Fibroblast of skin of back (primary cell): ENCODE measurements at regions not wholly inside any gene's neighbourhood (a gene's known extent, or its start where the extent isn't known, plus 50 kb on each side); places are given as distances from the start of the nearest gene placed in this dataset.
"Not testable (repeated sequence)": the region's sequence is repeated elsewhere in the genome, so short reads cannot be mapped to it uniquely, and the experiment has no call there.

ENCODE experiments used
- DNase-seq: peaks from one replicate; pipeline ENCODE4 v3.0.0-alpha.2; 2013

DNA sequence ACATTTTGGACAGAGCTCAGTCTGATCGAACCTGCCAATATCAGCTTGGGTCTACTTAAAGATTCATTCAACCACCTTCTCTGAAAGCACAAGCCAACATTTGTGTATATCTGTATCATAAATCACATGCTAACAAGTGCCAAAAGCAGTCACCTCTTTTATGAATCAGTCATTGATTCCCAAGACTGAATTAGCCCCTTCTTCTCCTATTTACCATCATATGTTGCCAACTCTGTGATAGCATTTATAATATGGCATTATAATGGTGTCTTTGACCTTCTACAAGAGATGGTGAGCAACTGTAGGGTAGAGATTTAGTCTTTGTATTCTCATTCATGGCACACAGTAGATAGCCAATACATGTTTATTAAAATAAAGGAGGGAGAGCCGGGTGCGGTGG is 61.4 kb downstream of the DDX53 start:
- no peak for DNase-seq

DNA sequence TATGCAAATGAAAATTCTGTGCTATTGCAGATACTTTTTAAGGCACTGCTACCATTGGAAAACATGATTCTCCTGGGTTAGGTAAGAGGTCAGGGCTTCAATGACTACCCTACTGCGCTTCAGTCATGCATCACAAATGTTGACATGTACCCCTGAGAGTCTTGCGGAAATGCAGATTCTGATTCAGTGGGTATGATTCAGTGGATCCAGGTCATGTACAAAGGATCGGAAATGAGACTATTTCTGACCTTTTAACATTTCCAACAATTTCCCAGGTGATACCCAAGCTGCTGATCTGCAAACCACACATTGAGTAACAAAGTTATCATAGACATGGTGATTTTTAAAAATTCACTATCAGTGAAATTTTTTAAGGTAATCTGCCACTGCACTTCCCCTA is 62.6 kb downstream of the DDX53 start:
- DNase-seq, result no peak

DNA sequence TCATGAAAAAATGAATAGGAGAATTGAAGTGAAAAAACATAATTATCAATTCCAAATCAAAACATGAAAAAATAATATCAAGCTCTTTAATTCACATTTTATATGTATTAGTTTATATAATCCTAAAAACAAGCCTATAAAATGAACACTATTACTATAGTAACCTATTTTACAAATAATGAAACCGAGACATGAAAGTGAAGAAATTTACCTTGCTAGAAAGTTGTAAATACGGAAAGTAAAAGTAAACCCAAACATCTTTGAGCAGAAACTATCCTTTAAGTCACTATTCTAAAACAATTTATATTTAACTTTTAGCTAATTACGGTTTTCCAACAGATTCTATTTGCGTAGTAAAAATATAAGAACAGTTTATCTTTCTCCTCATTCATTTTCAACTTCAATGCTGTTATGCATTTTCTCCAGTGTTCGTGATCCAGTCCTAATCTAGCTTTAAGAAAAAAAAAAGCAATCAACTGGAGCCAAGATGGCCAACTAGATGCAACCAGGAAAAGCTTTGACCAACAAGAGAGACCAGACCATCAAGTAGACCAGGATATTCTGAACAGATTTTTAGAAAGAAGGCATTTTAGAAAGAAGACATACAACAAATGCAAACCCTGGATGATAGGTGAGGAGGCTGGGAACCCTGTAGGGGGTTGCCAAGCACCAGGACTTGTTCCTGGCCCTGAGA is 67.0 kb downstream of the DDX53 start:
- DNase-seq, result no peak

DNA sequence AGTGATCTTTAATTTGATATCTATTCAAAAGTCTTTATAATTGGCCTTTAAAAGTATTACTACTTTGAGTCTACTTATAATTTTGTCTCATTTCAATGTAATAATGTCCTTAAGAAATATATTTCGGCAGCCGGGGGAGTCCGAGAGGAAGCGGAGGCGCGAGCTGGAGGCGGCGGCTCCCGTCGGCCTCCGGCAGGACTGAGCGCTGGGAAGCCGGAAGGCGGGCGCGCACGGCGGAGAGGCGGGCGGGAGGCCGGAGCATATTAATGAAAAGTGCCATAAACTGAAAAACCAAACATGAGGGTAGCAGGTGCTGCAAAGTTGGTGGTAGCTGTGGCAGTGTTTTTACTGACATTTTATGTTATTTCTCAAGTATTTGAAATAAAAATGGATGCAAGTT is 75.7 kb downstream of the DDX53 start:
- not testable (repeated sequence) for DNase-seq

DNA sequence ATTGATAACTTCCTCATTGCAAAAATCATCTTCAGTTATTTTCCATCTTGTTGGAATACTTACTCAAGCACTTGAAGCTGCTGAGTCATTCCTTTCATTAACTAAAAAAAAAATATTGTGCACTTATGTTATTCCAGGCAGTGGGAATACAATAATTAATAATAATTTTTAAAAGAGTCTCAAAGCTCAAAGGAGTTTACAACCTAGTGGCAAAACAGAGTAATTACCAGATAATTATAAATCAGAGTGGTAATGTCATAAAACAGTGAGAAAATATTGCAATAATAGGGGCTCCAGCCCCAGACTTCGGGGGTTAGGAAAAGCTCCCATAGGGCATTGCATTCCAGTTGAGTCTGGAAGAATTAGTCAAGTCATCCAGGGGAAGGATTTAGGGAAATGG is 79.6 kb downstream of the DDX53 start:
- no peak for DNase-seq

DNA sequence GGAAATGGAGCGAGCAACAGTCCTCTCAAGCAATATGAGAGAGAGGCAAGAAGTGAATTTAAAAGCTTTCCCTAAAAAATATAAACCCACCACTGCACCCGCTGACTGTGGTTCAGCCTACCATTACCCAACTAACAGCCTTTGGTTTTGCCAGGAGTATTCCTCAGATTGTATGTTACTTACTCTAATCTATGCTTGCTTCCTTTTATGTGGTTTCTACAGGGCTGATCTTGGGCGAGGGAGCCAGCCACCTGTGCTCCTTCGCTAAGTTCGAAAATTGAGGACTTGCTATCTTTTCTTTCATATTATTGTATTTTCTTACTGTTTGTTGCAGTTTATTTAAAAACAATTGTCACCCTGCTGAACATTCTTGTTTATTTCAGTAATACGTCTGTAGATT is 101.1 kb downstream of the DDX53 start:
- no peak for DNase-seq

DNA sequence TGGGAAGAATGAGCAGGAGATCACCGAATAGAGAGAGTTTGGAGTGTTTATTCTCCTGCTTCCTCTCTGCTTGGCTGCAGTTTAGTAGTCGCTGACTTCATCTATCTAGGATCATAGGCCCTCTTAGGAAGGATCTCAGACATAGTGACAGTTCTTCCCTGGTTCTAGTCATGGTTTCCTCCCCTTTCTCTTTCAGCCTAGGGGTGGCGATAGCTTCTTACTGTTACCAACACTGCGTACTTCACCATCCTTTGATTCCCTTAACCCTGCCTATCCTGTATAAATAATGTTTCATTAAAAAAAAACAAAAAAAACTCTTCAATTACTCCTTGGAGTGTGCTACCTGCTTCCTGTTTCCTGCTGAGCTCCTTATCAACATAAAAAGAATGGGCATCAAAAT is 103.8 kb downstream of the DDX53 start:
- no peak for DNase-seq

DNA sequence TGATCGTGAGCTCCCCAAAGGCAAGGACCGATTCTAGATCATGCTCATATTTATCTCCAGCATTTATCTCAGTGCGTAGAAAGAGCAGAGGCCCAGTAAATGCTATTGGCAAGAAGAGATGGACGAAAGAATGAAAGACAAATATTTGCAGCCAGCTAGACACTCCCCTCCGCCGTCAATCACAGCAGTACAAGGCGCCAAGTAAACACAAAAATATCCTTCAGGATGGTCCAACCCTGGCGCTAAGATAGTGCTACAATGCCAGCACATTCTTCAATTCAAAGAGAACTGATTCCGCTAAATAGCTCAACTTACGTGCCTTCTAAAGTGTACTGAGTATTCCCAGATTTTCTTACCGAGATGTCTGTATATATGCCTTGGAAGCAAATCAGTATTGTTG is 114.5 kb downstream of the DDX53 start:
- DNase-seq, result no peak

DNA sequence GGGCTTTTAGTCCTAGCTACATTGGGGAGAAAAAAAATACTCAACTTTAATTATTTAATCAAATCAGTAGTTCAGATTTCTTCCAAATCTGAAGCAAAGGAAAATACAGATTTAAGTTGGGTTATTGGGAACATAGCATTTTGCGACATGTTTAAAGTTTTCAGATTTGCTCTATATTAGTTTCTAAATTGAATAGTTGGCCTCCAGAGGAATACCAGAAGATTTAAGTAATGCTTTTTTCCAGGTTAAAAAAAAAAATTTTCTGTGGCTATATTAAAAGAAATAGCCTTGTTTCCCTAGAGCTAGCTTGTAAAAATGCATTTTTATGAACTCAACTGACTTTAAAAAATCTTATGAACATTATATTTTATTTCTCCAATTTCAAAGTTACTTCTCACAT is 115.9 kb downstream of the DDX53 start:
- no peak for DNase-seq

DNA sequence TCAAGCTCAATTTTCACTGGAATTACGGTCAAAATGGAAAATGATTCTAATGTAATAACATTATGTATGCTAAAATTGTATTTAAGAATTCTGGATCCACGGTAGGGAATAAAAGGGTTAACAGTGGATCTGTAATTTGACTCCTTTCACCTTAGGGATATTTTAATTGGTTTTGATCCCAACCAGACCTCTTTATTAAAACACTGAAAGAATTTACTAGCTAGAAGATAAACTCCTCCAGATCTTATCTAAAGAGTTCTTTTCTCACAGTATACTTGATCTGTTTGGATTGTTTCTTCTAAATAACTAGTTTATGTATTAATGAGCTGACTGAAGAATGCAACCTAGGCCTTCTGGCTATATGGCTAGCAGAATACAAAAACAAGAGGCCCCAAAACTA is 118.4 kb downstream of the DDX53 start:
- no peak for DNase-seq

DNA sequence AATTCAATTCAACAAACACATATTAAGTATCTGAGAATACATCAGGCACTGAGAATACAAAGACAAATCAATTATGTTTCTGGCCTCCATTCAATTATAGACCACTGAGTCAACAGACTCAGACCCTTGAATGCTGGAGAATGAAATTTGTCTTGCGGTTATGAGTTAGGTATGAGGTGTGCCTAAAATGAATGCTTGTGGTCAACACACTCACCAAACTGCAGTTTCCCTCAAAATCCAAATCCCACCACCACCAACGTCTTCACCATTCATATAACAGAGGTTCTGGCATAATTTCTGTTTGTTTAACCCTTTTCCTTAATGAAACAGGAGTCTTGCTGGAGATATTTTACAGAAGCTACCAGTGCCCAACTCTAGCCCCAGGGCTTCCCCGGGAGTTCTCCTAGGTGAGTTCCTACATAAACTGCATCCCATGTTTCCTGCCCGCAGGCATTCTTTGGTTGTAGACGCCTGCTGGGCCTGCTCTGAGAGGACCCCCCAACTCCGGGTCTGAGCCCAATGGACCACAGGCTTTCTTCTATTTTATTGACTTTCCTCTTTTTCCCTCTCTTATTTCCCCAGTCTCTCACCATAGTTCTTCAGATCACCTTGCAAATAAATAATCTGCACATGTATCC is 119.2 kb downstream of the DDX53 start:
- no peak for DNase-seq

DNA sequence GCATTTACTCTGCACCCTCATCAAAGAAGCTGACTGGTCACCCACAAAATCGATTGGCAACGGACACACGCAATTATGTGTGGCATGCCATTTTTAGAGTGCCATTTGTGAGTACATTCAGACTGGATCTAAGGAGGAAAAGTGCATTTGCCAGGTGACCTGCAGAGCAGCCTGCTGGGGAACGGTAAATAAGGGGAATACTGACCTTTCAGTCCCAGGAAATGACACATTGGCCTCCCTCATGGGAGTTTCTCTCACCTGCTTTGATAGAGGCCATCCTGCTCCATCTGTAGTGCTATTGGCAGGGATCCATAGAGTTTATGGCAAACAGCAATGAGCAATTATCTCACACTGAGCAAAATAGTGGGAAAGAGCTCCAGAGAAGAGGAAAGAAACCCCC is 127.8 kb downstream of the DDX53 start:
- no peak for DNase-seq

DNA sequence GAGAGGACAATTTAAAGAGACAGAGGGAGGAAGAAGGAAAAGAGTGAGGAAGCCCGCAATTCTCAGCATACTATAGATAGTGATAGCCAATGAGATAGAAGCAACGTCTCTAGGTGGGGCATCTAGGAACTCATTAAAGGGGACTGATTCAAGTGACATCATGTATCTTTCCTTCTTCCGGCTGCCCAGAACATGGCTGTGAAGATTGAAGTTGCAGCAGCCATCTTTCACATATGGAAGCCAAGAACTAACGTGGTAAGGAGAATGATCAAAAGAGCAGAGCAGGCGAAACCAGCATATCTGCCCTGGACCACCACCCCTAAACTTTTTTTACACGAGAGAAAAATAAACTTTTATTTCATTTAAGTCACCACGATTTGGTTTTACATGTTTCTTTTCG is 133.8 kb downstream of the DDX53 start:
- no peak for DNase-seq

DNA sequence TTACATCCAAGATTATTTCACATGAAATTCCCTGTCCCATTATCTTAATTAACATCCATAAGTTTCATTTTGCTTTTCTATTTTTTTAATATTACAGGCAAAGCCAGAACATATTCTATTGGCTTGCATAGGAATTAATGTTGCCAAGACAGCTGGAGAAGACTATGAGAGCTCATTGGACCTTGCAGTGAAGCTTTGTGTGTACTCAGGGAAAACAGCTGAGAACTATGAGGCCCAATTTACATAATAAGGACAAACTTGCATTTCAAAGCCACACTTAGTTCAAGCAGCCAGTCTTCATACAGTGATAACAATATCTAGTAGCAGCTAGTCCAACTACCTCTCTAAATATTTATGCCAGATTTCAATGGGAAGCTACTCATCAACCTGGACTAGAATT is 134.4 kb downstream of the DDX53 start:
- DNase-seq, result no peak

DNA sequence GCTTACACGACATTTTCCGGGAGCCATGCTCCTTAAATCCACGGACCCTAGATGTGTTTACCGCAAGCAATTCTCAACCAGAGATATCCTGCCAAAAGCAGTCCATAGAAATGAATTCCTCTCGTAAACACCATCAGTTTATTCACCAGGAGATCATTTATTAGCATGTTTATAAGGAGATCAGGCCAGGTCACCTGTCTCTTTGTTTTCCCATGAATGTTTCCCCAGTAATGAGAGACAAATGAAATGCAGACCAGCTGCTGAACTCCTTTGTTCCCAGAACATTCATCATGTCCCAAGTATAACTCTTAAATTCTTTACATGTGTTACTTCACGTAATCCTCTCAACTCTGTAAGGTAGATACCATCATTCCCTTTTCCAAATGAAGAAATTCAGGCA is 137.1 kb downstream of the DDX53 start:
- DNase-seq, result no peak

DNA sequence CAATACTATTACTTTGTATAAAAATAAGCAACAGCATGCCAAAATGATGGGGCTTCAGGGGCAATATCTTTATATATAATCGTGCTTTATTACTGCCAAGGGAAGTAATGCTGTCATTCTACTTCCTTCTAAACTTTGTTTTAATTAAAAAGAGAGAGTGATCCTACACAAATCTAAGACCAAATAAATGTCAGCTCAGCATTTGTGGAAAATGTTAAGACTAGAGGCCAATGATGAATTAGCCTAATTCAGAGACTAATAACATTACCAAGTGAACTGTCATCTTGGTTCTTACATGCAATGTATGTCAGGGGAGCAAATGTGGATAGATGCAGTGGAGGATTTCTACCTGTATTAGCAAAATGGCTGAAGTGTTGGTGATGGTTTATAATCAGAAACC is 166.4 kb upstream of the PTCHD1 start:
- DNase-seq, result no peak

DNA sequence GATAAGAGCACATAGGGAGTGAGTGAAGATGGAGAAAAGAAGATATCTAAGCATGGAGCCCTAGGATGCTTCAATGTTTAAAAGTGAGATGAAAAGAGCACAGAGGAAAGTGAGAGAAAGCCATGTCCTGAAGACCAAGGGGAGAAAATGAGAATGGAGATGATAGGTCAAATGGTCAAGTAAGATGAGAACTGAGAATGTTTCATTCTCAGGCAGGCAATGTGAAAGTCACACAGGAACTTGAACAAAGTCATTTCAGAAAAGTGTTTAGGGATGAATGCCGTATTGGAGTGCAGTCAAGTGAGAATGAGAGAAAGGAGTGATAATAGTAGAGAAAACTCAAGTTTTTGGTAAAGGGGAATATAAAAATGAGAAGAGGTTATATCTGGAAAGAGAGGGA is 148.7 kb upstream of the PTCHD1 start:
- no peak for DNase-seq

DNA sequence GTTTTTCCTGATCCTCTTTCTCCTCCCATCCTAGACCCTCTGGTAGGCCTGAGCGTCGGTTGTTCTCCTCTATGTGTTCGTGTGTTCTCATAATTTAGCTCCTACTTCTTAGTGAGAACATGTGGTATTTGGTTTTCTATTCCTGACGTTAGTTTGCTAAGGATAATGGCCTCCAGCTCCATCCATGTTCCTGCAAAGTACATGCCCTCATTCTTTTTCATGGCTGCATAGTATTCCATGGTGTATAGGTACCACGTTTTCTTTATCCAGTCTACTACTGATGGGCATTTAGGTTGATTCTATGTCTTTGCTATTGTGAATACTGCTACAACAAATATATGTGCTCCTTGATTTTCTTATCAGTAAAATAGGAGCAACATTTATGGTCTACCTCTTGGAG is 146.8 kb upstream of the PTCHD1 start:
- no peak for DNase-seq

DNA sequence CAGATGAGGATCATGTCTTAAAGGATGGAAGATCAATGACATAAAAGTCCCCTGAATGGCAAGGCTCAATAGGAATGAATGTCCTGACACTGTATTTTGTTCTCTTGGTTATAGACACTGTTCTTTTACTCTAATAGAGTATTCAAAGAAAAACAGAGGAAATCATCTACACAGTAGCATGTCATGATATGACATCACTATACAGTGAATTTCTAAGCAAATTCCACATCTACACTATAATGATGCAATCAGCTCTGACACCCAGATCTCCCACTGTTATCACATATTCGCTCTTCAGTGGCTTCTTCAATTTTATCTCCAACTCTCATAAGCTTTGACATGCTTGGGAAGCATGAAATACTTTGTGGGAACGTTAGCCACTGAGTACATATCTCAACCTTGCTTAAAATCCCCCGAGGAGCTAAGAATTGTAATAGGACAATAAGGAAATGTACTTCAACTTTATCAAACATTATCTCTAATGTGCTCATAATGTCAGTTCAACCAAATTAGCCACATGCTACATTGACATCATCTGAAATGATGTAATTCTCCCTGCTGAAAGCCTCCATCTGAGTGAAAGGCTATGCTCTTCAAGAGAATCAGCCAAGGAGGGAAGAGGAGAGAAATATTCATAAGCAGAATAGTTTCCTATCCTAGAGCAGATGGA is 139.6 kb upstream of the PTCHD1 start:
- DNase-seq, result peak; percentile 2

DNA sequence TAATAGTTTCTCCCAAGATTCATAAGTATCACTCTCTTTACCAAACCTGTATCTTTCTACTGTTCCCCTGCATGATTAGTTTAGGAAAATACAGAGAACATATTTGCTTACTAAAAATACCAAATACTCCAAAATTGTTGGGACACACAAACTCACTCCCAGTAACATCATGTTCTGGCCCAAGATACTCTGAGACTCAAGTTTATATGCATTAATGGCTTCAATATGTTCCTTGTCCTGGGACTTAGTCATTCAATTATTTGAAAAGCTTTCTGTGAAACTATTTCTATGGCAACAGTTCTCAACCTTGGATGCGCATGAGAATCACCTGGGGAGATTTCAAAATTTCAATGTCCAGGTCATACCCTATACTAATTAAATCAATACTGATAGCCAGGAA is 138.9 kb upstream of the PTCHD1 start:
- DNase-seq, result no peak

DNA sequence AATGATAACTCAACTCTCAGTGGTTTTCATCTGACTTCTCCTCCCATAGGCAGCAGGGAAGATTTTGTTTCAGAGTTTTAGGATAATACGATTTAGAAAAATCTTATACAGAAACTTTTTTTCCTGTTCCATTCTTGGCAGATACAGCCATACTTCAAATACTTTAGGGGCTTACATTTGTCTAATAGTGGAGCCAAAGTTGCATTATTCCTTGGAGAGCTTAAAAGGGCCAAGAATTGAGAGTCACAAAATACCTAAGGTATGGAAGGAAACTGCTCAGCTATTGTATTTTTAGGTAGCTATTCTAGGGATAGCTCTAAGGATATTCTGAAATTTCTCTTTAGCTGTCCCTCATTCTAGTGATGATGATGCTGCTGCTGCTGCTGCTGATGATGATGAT is 132.9 kb upstream of the PTCHD1 start:
- DNase-seq, result no peak

DNA sequence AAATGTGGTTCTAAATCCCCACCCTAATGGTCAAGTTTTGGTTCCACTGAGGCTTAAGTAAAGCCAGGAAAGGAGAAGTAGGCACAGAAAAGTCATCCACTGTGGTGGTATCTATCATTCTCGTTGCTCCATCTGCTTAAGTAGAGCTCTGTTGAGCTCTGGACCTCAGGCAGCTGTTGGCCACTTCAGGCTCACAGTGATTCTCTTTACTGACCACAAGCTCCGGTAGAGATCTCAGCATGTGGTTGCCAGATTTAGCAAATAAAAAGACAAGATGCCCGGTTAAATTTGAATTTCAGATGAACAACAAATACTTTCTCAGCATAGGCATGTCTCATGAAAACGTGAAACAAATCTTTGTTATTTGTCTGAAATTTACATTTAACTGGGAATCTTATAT is 132.3 kb upstream of the PTCHD1 start:
- DNase-seq, result no peak

DNA sequence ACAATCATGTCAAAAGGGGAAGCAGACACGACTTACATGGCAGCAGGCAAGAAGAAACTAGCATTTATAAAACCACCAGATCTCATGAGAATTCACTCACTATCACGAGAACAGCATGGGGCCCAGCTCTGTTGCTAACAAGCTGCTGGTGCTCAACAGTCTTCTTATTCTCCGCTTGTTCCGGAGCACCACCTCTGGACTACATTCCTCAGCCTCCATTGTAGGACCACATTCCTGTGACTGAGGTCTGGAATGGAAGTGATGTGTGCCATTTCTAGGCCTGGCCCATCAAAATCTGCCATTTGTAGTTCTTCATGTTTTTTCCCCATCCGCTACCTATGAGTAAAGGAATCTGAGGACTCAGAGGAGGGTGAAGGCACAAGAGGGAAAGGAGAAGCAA is 111.5 kb upstream of the PTCHD1 start:
- no peak for DNase-seq

DNA sequence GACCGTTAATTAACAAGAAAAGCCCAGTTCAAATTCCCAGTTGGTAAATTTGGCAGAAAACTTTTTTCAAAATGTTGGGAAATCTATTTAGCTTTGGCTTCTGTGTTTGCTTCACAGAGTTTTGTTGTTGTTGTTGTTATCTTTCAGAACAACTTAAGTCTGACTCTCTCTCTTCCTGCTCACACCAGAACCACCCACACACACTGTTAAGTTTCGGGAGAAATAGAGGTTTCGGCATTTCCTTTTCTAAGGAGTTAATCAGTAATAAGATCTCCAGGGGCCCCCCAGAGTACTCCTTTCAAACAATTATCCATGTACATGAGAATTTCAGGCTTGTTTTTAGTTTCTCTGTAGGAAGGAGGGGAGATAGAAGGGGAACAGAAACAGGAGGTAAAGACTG is 106.2 kb upstream of the PTCHD1 start:
- no peak for DNase-seq
